Neural progenitor cell (in vitro differentiated cells): ENCODE measurements at regions not wholly inside any gene's neighbourhood (a gene's known extent, or its start where the extent isn't known, plus 50 kb on each side); places are given as distances from the start of the nearest gene placed in this dataset.

Source experiments
- CTCF ChIP-seq: fragments of 200-600 bp; sonication (generic); IDR thresholded peaks from 2 replicates; pipeline ENCODE4 v1.5.1; 2017; ENCODE audit warnings: antibody characterized with exemption, mild to moderate bottlenecking
- EZH2 ChIP-seq: fragments of 200-600 bp; sonication (generic); IDR thresholded peaks from 2 replicates; pipeline ENCODE4 v1.6.1; 2017; ENCODE audit warnings: antibody characterized with exemption, mild to moderate bottlenecking, moderate library complexity

GRCh38 chr9:95796029-95796428 is 79.5 kb upstream of the ERCC6L2 start:
- TF ChIP-seq CTCF (no peak), EZH2 (no peak)
